ENCODE measurements at regions not wholly inside any gene's neighbourhood (a gene's known extent, or its start where the extent isn't known, plus 50 kb on each side); places are given as distances from the start of the nearest gene placed in this dataset.

GRCh38 chr15:62758126-62758951 lies 284.2 kb upstream of the TPM1 start:
- Mint-ChIP-seq H3K36me3 (ENCODE audit: low read depth) (no peaks in the 10 kb centered on the region), H3K9me3 (no peaks in the 10 kb centered on the region), H3K4me1 (ENCODE audit: low read depth) (no peaks in the 10 kb centered on the region), H3K27ac (no peak overlapping the region), H3K4me3 (no peak overlapping the region), H3K27me3 (no peaks in the 10 kb centered on the region)
- DNase-seq, result no peak

- Mint-ChIP-seq H3K9me3 (no peaks in the 10 kb centered on the region), H3K36me3 (ENCODE audit: low read depth) (no peaks in the 10 kb centered on the region), H3K27ac (no peak overlapping the region), H3K27me3 (no peaks in the 10 kb centered on the region), H3K4me1 (ENCODE audit: low read depth) (no peaks in the 10 kb centered on the region), H3K4me3 (no peak overlapping the region)
- no peak for DNase-seq
Measured at GRCh38 chr15:62758952-62759349, 283.6 kb upstream of the TPM1 start.

GRCh38 chr15:62760538-62760937 lies 282.0 kb upstream of the TPM1 start:
- no peak for DNase-seq
- no peaks in the 10 kb centered on the region for H3K36me3 Mint-ChIP-seq (ENCODE audit: low read depth)
- H3K4me3 Mint-ChIP-seq, result no peak overlapping the region
- H3K27me3 Mint-ChIP-seq, result no peaks in the 10 kb centered on the region
- H3K4me1 Mint-ChIP-seq (ENCODE audit: low read depth), result no peaks in the 10 kb centered on the region
- no peak overlapping the region for H3K27ac Mint-ChIP-seq
- no peaks in the 10 kb centered on the region for H3K9me3 Mint-ChIP-seq

- Mint-ChIP-seq H3K4me3 (no peak overlapping the region), H3K9me3 (no peaks in the 10 kb centered on the region), H3K36me3 (ENCODE audit: low read depth) (no peaks in the 10 kb centered on the region), H3K27me3 (no peaks in the 10 kb centered on the region), H3K4me1 (ENCODE audit: low read depth) (no peaks in the 10 kb centered on the region), H3K27ac (no peak overlapping the region)
- no peak for DNase-seq
Measured at GRCh38 chr15:62765916-62766315, 276.6 kb upstream of the TPM1 start.

- H3K27me3 Mint-ChIP-seq, result no peaks in the 10 kb centered on the region
- H3K27ac Mint-ChIP-seq, result no peak overlapping the region
- H3K36me3 Mint-ChIP-seq (ENCODE audit: low read depth), result no peaks in the 10 kb centered on the region
- H3K4me1 Mint-ChIP-seq (ENCODE audit: low read depth), result no peaks in the 10 kb centered on the region
- H3K4me3 Mint-ChIP-seq, result no peak overlapping the region
- no peak for DNase-seq
- no peaks in the 10 kb centered on the region for H3K9me3 Mint-ChIP-seq
Measured at GRCh38 chr15:62766599-62766998, 275.9 kb upstream of the TPM1 start.

- H3K27ac Mint-ChIP-seq, result no peak overlapping the region
- no peak for DNase-seq
- no peaks in the 10 kb centered on the region for H3K36me3 Mint-ChIP-seq (ENCODE audit: low read depth)
- H3K4me1 Mint-ChIP-seq (ENCODE audit: low read depth), result no peaks in the 10 kb centered on the region
- no peaks in the 10 kb centered on the region for H3K9me3 Mint-ChIP-seq
- no peak overlapping the region for H3K4me3 Mint-ChIP-seq
- H3K27me3 Mint-ChIP-seq, result no peaks in the 10 kb centered on the region
Measured at GRCh38 chr15:62769604-62770003, 272.9 kb upstream of the TPM1 start.

- Mint-ChIP-seq H3K4me3 (no peak overlapping the region), H3K27ac (no peak overlapping the region), H3K4me1 (ENCODE audit: low read depth) (no peaks in the 10 kb centered on the region), H3K9me3 (no peaks in the 10 kb centered on the region), H3K27me3 (no peaks in the 10 kb centered on the region), H3K36me3 (ENCODE audit: low read depth) (no peaks in the 10 kb centered on the region)
- DNase-seq, result no peak
Measured at GRCh38 chr15:62770111-62770660, 272.4 kb upstream of the TPM1 start.

- H3K27me3 Mint-ChIP-seq, result no peaks in the 10 kb centered on the region
- no peak overlapping the region for H3K27ac Mint-ChIP-seq
- no peaks in the 10 kb centered on the region for H3K9me3 Mint-ChIP-seq
- DNase-seq, result no peak
- no peak overlapping the region for H3K4me3 Mint-ChIP-seq
- H3K4me1 Mint-ChIP-seq (ENCODE audit: low read depth), result no peaks in the 10 kb centered on the region
- H3K36me3 Mint-ChIP-seq (ENCODE audit: low read depth), result no peaks in the 10 kb centered on the region
Measured at GRCh38 chr15:62770752-62771151, 271.8 kb upstream of the TPM1 start.

GRCh38 chr15:62771234-62771633 lies 271.3 kb upstream of the TPM1 start:
- H3K9me3 Mint-ChIP-seq, result no peaks in the 10 kb centered on the region
- no peaks in the 10 kb centered on the region for H3K36me3 Mint-ChIP-seq (ENCODE audit: low read depth)
- H3K4me3 Mint-ChIP-seq, result no peak overlapping the region
- no peaks in the 10 kb centered on the region for H3K27me3 Mint-ChIP-seq
- DNase-seq, result no peak
- no peaks in the 10 kb centered on the region for H3K4me1 Mint-ChIP-seq (ENCODE audit: low read depth)
- no peak overlapping the region for H3K27ac Mint-ChIP-seq

- no peak overlapping the region for H3K27ac Mint-ChIP-seq
- DNase-seq, result no peak
- no peaks in the 10 kb centered on the region for H3K9me3 Mint-ChIP-seq
- no peak overlapping the region for H3K4me3 Mint-ChIP-seq
- no peaks in the 10 kb centered on the region for H3K36me3 Mint-ChIP-seq (ENCODE audit: low read depth)
- H3K4me1 Mint-ChIP-seq (ENCODE audit: low read depth), result no peaks in the 10 kb centered on the region
- no peaks in the 10 kb centered on the region for H3K27me3 Mint-ChIP-seq
Measured at GRCh38 chr15:62773369-62774165, 269.0 kb upstream of the TPM1 start.

- H3K4me3 Mint-ChIP-seq, result no peak overlapping the region
- no peaks in the 10 kb centered on the region for H3K27me3 Mint-ChIP-seq
- no peaks in the 10 kb centered on the region for H3K9me3 Mint-ChIP-seq
- no peaks in the 10 kb centered on the region for H3K36me3 Mint-ChIP-seq (ENCODE audit: low read depth)
- no peak overlapping the region for H3K27ac Mint-ChIP-seq
- no peak for DNase-seq
- H3K4me1 Mint-ChIP-seq (ENCODE audit: low read depth), result no peaks in the 10 kb centered on the region
Measured at GRCh38 chr15:62775932-62776331, 266.6 kb upstream of the TPM1 start.

GRCh38 chr15:62777671-62778070 lies 264.9 kb upstream of the TPM1 start:
- H3K9me3 Mint-ChIP-seq, result no peaks in the 10 kb centered on the region
- H3K27ac Mint-ChIP-seq, result no peak overlapping the region
- H3K36me3 Mint-ChIP-seq (ENCODE audit: low read depth), result no peaks in the 10 kb centered on the region
- no peaks in the 10 kb centered on the region for H3K4me1 Mint-ChIP-seq (ENCODE audit: low read depth)
- H3K4me3 Mint-ChIP-seq, result no peak overlapping the region
- no peak for DNase-seq
- peaks cover 3% of the 10 kb centered on the region for H3K27me3 Mint-ChIP-seq

- no peaks in the 10 kb centered on the region for H3K4me1 Mint-ChIP-seq (ENCODE audit: low read depth)
- no peak overlapping the region for H3K27ac Mint-ChIP-seq
- H3K27me3 Mint-ChIP-seq, result peaks cover 3% of the 10 kb centered on the region
- no peak for DNase-seq
- H3K4me3 Mint-ChIP-seq, result no peak overlapping the region
- no peaks in the 10 kb centered on the region for H3K9me3 Mint-ChIP-seq
- no peaks in the 10 kb centered on the region for H3K36me3 Mint-ChIP-seq (ENCODE audit: low read depth)
Measured at GRCh38 chr15:62779036-62779770, 263.3 kb upstream of the TPM1 start.

- Mint-ChIP-seq H3K27me3 (peaks cover 3% of the 10 kb centered on the region), H3K4me3 (no peak overlapping the region)
Measured at GRCh38 chr15:62779899-62780298, 262.6 kb upstream of the TPM1 start.

More at GRCh38 chr15:62779899-62780298, 262.6 kb upstream of the TPM1 start:
- Mint-ChIP-seq H3K9me3 (no peaks in the 10 kb centered on the region), H3K36me3 (ENCODE audit: low read depth) (no peaks in the 10 kb centered on the region), H3K27ac (no peak overlapping the region), H3K4me1 (ENCODE audit: low read depth) (no peaks in the 10 kb centered on the region)
- DNase-seq, result no peak

Data from activated T-cell treated with anti-CD3 and anti-CD28 coated beads, Interleukin-2, amount 50 U/mL, for 24 hours (primary cell).